HepG2 (cell line): ENCODE measurements at regions not wholly inside any gene's neighbourhood (a gene's known extent, or its start where the extent isn't known, plus 50 kb on each side); places are given as distances from the start of the nearest gene placed in this dataset.

Experiments used
- ATAC-seq: fragments of 200-7000 bp; cut with Tn5 transposase; 3 replicates; pipeline ENCODE4 v1.9.1; 2020; ENCODE audit warnings: mild to moderate bottlenecking, moderate library complexity
- BruUV-seq: library from RNA; stranded (reverse); fragments of 400-500 nt; replicated peaks from 2 replicates; lab custom pipeline; 2021; lab: Mats Ljungman, UMichigan
- CTCF ChIA-PET: fragments of 300-600 bp; formaldehyde crosslinking; extraction: SDS; loops from one replicate; lab custom pipeline; 2021; ENCODE audit warnings: low total read pairs, inconsistent platforms, low intra/inter-chr PET ratio; lab: Yijun Ruan, JAX
- POLR2A ChIA-PET: fragments of 350-600 bp; sonication (Branson Sonifier 250); formaldehyde crosslinking; loops from one replicate; lab custom pipeline; 2020; ENCODE audit warnings: antibody characterized with exemption, inconsistent platforms; lab: Yijun Ruan, JAX
- DNase-seq: peaks from one replicate; pipeline ENCODE4 v3.0.0-alpha.2; 2015; ENCODE audit warnings: low spot score
- FAIRE-seq: peaks from 3 replicates; lab custom pipeline; 2011; peaks lifted over from hg19 to GRCh38; lab: Jason Lieb, UNC
- H2AFZ ChIP-seq: one replicate; pipeline ENCODE4 v1.6.1; 2011; ENCODE audit warnings: low read length, inconsistent platforms
- H3K27ac ChIP-seq: fragments of 300-600 bp; 3 replicates; pipeline ENCODE4 v1.8.0; 2011; ENCODE audit warnings: mixed run types, mild to moderate bottlenecking, mixed read lengths, low read length, inconsistent platforms; ENCODE audit not compliant: insufficient read depth; ENCODE audit errors: extremely low read length
- H3K27me3 ChIP-seq, 2 experiments: fragments of 200-600 bp in 1 of 2; 2 replicates in 1 of 2; 3 replicates in 1 of 2; pipeline versions ENCODE4 v1.6.0 to v1.8.0; 2011; ENCODE audit warnings: low read length in 2 of 2, mild to moderate bottlenecking in 2 of 2, moderate library complexity in 2 of 2, inconsistent platforms in 1 of 2; ENCODE audit not compliant: insufficient read depth in 2 of 2, control insufficient read depth in 1 of 2
- H3K36me3 ChIP-seq, 2 experiments: fragments of 200-600 bp in 1 of 2; replicated peaks in 1 of 2; 2 replicates in 1 of 2; 3 replicates in 1 of 2; pipeline versions ENCODE4 v1.5.1 to v1.8.0; 2011; ENCODE audit warnings: low read length in 2 of 2, inconsistent platforms in 1 of 2; ENCODE audit not compliant: insufficient read depth in 2 of 2, control insufficient read depth in 1 of 2
- H3K4me1 ChIP-seq: 2 replicates; pipeline ENCODE4 v1.5.1; 2012; ENCODE audit warnings: low read length, inconsistent platforms; ENCODE audit not compliant: insufficient read depth
- H3K4me2 ChIP-seq: 2 replicates; pipeline ENCODE4 v1.6.0; 2011; ENCODE audit warnings: low read depth, low read length, inconsistent platforms
- H3K4me3 ChIP-seq, 3 experiments: fragments of 200-600 bp in 1 of 3; sonication (generic), shearing (Covaris generic) in 1 of 3; replicated peaks in 1 of 3; 2 replicates each; pipeline ENCODE4 v1.5.1; 2011 to 2016; ENCODE audit warnings: low read length in 3 of 3, inconsistent platforms in 2 of 3, low read depth in 2 of 3, mild to moderate bottlenecking in 2 of 3, control low read depth in 1 of 3, mixed read lengths in 1 of 3; ENCODE audit not compliant: insufficient read depth in 1 of 3
- H3K79me2 ChIP-seq: one replicate; pipeline ENCODE4 v1.6.1; 2011; ENCODE audit warnings: low read length, inconsistent platforms; ENCODE audit not compliant: insufficient read depth
- H3K9ac ChIP-seq: 2 replicates; pipeline ENCODE4 v1.6.0; 2011; ENCODE audit warnings: mild to moderate bottlenecking, low read depth, low read length, inconsistent platforms; ENCODE audit not compliant: insufficient read depth
- H3K9me3 ChIP-seq: 2 replicates; pipeline ENCODE4 v1.5.1; 2012; ENCODE audit warnings: mild to moderate bottlenecking, low read length
- H4K20me1 ChIP-seq: 2 replicates; pipeline ENCODE4 v1.6.0; 2011; ENCODE audit warnings: inconsistent platforms, mild to moderate bottlenecking, low read length, moderate library complexity; ENCODE audit not compliant: insufficient read depth
- ASH2L ChIP-seq: fragments of 300-600, 200-600 bp; sonication (generic); IDR thresholded peaks from 2 replicates; pipeline ENCODE4 v1.7.0; 2017; ENCODE audit warnings: low read depth, mild to moderate bottlenecking, moderate library complexity, mixed read lengths, low read length; ENCODE audit not compliant: insufficient read length
- FIP1L1 ChIP-seq: fragments of 200-400 bp; formaldehyde crosslinking; IDR thresholded peaks from 2 replicates; pipeline ENCODE4 v1.6.1; 2018; ENCODE audit warnings: low read depth, mild to moderate bottlenecking, low read length, moderate library complexity, borderline replicate concordance; ENCODE audit not compliant: insufficient read depth
- MTA1 ChIP-seq: sonication (generic); formaldehyde crosslinking; IDR thresholded peaks from 2 replicates; pipeline ENCODE4 v1.4.0; 2020; ENCODE audit warnings: missing genetic modification reagents, mild to moderate bottlenecking, borderline replicate concordance
- NCOA1 ChIP-seq: sonication (generic); formaldehyde crosslinking; IDR thresholded peaks from 2 replicates; pipeline ENCODE4 v1.9.0; 2021; ENCODE audit warnings: missing genetic modification reagents
- PLSCR1 ChIP-seq: sonication (generic); formaldehyde crosslinking; IDR thresholded peaks from 2 replicates; pipeline ENCODE4 v1.5.0; 2020; ENCODE audit warnings: missing genetic modification reagents, mild to moderate bottlenecking, borderline replicate concordance
- SALL1 ChIP-seq: sonication (generic); formaldehyde crosslinking; IDR thresholded peaks from 2 replicates; pipeline ENCODE4 v1.8.0; 2022; ENCODE audit warnings: mild to moderate bottlenecking, missing genetic modification reagents
- TAF15 ChIP-seq: fragments of 200-400 bp; formaldehyde crosslinking; IDR thresholded peaks from one replicate; pipeline ENCODE4 v1.6.1; 2018; ENCODE audit warnings: mild to moderate bottlenecking, low read depth, low read length; ENCODE audit not compliant: poor library complexity, severe bottlenecking
- ZHX1 ChIP-seq: sonication (generic); formaldehyde crosslinking; IDR thresholded peaks from 2 replicates; pipeline ENCODE4 v1.8.1; 2022; ENCODE audit warnings: low read depth, mild to moderate bottlenecking, missing genetic modification reagents
- ZNF34 ChIP-seq: sonication (generic); formaldehyde crosslinking; IDR thresholded peaks from 2 replicates; pipeline ENCODE4 v1.4.0; 2020; ENCODE audit warnings: mild to moderate bottlenecking, missing genetic modification reagents, borderline replicate concordance
- ZNF460 ChIP-seq: sonication (generic); formaldehyde crosslinking; IDR thresholded peaks from 2 replicates; pipeline ENCODE4 v1.5.1; 2020; ENCODE audit warnings: missing genetic modification reagents, mild to moderate bottlenecking, borderline replicate concordance
- ZNF816 ChIP-seq: sonication (generic); formaldehyde crosslinking; IDR thresholded peaks from 2 replicates; pipeline ENCODE4 v1.8.0; 2022; ENCODE audit warnings: missing genetic modification reagents, mild to moderate bottlenecking, borderline replicate concordance
- ZNF891 ChIP-seq: sonication (generic); formaldehyde crosslinking; IDR thresholded peaks from 2 replicates; pipeline ENCODE4 v1.5.0; 2020; ENCODE audit warnings: mild to moderate bottlenecking, missing genetic modification reagents
- ZSCAN12 ChIP-seq: sonication (generic); formaldehyde crosslinking; IDR thresholded peaks from 2 replicates; pipeline ENCODE4 v1.9.0; 2021; ENCODE audit warnings: mild to moderate bottlenecking, missing genetic modification reagents
- WGBS: methylation state at CpG from one replicate; pipeline ENCODE4 v1.1.6; 2017; ENCODE audit warnings: low lambda C conversion rate; 5-methylcytosine and 5-hydroxymethylcytosine counted together
- in situ Hi-C: cut with HindIII; loops from 2 replicates; pipeline ENCODE4 v1.10.0; 2017; ENCODE audit warnings: low pct_unique_long_range_greater_than_20kb; ENCODE audit not compliant: extremely low pct_ligation_motif_present
- intact Hi-C: fragments of 100-400 bp; cut with micrococcal nuclease; formaldehyde crosslinking; loops from one replicate; pipeline ENCODE4 v1.10.0; 2022; ENCODE audit not compliant: unreplicated experiment
- TF ChIP-seq, protein P1 (sequence below): sonication (generic); formaldehyde crosslinking; IDR thresholded peaks from 2 replicates; pipeline ENCODE4 v1.9.0; 2021; ENCODE audit warnings: missing genetic modification reagents, mild to moderate bottlenecking, borderline replicate concordance
- TF ChIP-seq, protein P2 (sequence below): sonication (generic); formaldehyde crosslinking; IDR thresholded peaks from 2 replicates; pipeline ENCODE4 v1.5.1; 2020; ENCODE audit warnings: mild to moderate bottlenecking, missing genetic modification reagents, moderate library complexity

- CTCF ChIA-PET, result no interaction called here
- in situ Hi-C loops (no loop called here), intact Hi-C loops (no loop called here)
- WGBS, result 97% methylated on average over 18 of the region's 18 CpGs
- BruUV-seq, result no TSS peak
- Histone ChIP-seq H3K27ac (no peak overlapping the region), H3K9ac (no peak overlapping the region), H3K4me3 (no peak overlapping the region), H3K4me2 (no peak overlapping the region), H3K79me2 (no peaks in the 10 kb centered on the region), H2AFZ (no peak overlapping the region), H3K27me3 (no peaks in the 10 kb centered on the region), H3K36me3 (no peaks in the 10 kb centered on the region), H4K20me1 (no peaks in the 10 kb centered on the region), H3K4me1 (peaks cover 52% of the 10 kb centered on the region), H3K9me3 (no peaks in the 10 kb centered on the region)
- ATAC-seq (no peak), DNase-seq (no peak), FAIRE-seq (no peak)
- POLR2A ChIA-PET, result interaction anchor here (2.0 kb wide), 1 partner anchor 43 kb away, joined by 7 read pairs; no protein-coding TSS in a partner anchor
- TF ChIP-seq ZNF34 (CRISPR knock-in tag) (peak; percentile 30; the same call in 1 of the 2 replicates), ZNF460 (CRISPR knock-in tag) (no peak), TAF15 (no peak), ZNF816 (CRISPR knock-in tag) (no peak), MTA1 (0 out of 2 replicates have a peak, but pooled peaks have one; percentile 24), ASH2L (no peak), SALL1 (CRISPR knock-in tag) (0 out of 2 replicates have a peak, but pooled peaks have one; percentile 25), FIP1L1 (no peak), ZSCAN12 (CRISPR knock-in tag) (no peak), ZHX1 (CRISPR knock-in tag) (no peak), ZNF891 (no peak), NCOA1 (CRISPR knock-in tag) (no peak), PLSCR1 (no peak)
- TF ChIP-seq, protein P1, sequence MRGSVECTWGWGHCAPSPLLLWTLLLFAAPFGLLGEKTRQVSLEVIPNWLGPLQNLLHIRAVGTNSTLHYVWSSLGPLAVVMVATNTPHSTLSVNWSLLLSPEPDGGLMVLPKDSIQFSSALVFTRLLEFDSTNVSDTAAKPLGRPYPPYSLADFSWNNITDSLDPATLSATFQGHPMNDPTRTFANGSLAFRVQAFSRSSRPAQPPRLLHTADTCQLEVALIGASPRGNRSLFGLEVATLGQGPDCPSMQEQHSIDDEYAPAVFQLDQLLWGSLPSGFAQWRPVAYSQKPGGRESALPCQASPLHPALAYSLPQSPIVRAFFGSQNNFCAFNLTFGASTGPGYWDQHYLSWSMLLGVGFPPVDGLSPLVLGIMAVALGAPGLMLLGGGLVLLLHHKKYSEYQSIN, result no peak
- TF ChIP-seq, protein P2, sequence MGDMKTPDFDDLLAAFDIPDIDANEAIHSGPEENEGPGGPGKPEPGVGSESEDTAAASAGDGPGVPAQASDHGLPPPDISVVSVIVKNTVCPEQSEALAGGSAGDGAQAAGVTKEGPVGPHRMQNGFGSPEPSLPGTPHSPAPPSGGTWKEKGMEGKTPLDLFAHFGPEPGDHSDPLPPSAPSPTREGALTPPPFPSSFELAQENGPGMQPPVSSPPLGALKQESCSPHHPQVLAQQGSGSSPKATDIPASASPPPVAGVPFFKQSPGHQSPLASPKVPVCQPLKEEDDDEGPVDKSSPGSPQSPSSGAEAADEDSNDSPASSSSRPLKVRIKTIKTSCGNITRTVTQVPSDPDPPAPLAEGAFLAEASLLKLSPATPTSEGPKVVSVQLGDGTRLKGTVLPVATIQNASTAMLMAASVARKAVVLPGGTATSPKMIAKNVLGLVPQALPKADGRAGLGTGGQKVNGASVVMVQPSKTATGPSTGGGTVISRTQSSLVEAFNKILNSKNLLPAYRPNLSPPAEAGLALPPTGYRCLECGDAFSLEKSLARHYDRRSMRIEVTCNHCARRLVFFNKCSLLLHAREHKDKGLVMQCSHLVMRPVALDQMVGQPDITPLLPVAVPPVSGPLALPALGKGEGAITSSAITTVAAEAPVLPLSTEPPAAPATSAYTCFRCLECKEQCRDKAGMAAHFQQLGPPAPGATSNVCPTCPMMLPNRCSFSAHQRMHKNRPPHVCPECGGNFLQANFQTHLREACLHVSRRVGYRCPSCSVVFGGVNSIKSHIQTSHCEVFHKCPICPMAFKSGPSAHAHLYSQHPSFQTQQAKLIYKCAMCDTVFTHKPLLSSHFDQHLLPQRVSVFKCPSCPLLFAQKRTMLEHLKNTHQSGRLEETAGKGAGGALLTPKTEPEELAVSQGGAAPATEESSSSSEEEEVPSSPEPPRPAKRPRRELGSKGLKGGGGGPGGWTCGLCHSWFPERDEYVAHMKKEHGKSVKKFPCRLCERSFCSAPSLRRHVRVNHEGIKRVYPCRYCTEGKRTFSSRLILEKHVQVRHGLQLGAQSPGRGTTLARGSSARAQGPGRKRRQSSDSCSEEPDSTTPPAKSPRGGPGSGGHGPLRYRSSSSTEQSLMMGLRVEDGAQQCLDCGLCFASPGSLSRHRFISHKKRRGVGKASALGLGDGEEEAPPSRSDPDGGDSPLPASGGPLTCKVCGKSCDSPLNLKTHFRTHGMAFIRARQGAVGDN (CRISPR knock-in tag), result peak; percentile 22; the same call in 1 of the 2 replicates
These were observed 163.9 kb upstream of the ZNF217 start for GRCh38 chr20:53757472-53757913.
